Erythroblast (primary cell): ENCODE measurements at regions not wholly inside any gene's neighbourhood (a gene's known extent, or its start where the extent isn't known, plus 50 kb on each side); places are given as distances from the start of the nearest gene placed in this dataset.

Experiments
- GATA1 ChIP-seq: IDR thresholded peaks from 2 replicates; pipeline ENCODE4 v1.6.1; 2011; ENCODE audit warnings: low read depth, mild to moderate bottlenecking, control low read depth, low read length, moderate library complexity
- POLR2A ChIP-seq: IDR thresholded peaks from 2 replicates; pipeline ENCODE4 v1.6.1; 2011; ENCODE audit warnings: mild to moderate bottlenecking, low read length

DNA sequence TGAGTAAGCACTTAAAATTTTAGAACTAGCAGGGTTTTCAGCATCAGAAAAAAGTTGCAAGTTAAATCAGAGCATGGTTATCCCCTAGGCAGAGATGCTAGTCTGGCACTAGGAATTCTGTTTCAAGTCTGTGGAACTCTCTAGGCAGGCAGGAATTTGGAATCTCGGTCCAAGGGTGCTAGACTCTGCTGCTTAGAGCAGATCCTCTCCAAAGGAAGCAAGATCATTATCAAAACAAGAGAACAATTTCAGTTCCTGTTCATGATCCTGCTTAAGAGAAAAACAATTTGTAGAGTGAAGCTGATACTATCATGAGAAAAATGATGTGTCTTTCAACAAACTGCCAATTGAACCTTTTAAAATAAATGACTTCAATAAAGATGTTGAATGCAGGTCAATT, 420.7 kb downstream of the KIF4B start:
- TF ChIP-seq POLR2A (no peak), GATA1 (no peak)
